PC-3 (cell line): ENCODE measurements at regions not wholly inside any gene's neighbourhood (a gene's known extent, or its start where the extent isn't known, plus 50 kb on each side); places are given as distances from the start of the nearest gene placed in this dataset.

ENCODE experiments used
- EZH2 ChIP-seq: fragments of 300-600 bp; sonication (generic); IDR thresholded peaks from one replicate; pipeline ENCODE4 v1.6.1; 2017; ENCODE audit warnings: antibody characterized with exemption, mild to moderate bottlenecking, low read length; ENCODE audit not compliant: unreplicated experiment
- TF ChIP-seq, protein P1 (sequence below): fragments of 300-600 bp; sonication (generic); conservative IDR thresholded peaks from 2 replicates; pipeline ENCODE4 v1.5.1; 2017; ENCODE audit warnings: antibody characterized with exemption, low read depth, mild to moderate bottlenecking, low read length

DNA sequence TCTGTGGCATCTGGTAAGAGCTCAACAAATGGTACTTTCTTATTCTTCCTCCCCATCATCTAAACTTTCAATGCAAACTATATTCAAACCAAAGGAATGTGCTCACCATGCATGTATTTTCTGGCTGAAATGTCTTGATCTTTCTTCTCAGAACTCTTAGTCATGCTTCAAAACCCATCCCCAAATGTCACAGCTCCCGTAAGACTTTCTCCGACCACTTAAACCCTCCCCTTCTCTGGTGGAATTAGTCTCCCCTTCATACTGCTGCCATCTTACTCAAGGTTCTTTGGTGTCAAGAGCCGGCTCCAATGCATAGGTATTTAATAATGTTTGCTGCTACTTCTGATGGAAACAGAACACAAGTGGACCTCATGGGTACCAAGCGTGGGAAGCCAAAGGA, 538.1 kb downstream of the MATN1 start:
- TF ChIP-seq EZH2 = no peak
- TF ChIP-seq, protein P1, sequence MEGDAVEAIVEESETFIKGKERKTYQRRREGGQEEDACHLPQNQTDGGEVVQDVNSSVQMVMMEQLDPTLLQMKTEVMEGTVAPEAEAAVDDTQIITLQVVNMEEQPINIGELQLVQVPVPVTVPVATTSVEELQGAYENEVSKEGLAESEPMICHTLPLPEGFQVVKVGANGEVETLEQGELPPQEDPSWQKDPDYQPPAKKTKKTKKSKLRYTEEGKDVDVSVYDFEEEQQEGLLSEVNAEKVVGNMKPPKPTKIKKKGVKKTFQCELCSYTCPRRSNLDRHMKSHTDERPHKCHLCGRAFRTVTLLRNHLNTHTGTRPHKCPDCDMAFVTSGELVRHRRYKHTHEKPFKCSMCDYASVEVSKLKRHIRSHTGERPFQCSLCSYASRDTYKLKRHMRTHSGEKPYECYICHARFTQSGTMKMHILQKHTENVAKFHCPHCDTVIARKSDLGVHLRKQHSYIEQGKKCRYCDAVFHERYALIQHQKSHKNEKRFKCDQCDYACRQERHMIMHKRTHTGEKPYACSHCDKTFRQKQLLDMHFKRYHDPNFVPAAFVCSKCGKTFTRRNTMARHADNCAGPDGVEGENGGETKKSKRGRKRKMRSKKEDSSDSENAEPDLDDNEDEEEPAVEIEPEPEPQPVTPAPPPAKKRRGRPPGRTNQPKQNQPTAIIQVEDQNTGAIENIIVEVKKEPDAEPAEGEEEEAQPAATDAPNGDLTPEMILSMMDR = no peak
